HEK293 (cell line): ENCODE measurements at regions not wholly inside any gene's neighbourhood (a gene's known extent, or its start where the extent isn't known, plus 50 kb on each side); places are given as distances from the start of the nearest gene placed in this dataset.

Experiments
- CTCF ChIA-PET: fragments of 350-600 bp; formaldehyde crosslinking; extraction: SDS; loops from one replicate; lab custom pipeline; 2021; ENCODE audit warnings: antibody characterized with exemption; lab: Yijun Ruan, JAX
- POLR2A ChIA-PET: fragments of 300-600 bp; formaldehyde crosslinking; extraction: SDS; loops from one replicate; lab custom pipeline; 2020; ENCODE audit warnings: antibody characterized with exemption, inconsistent platforms; lab: Yijun Ruan, JAX
- H3K27ac ChIP-seq: fragments of 200-500 bp; sonication (Bioruptor generic); 2 replicates; pipeline ENCODE4 v1.5.1; 2014; ENCODE audit warnings: low read depth, low read length, control low read depth, inconsistent platforms; ENCODE audit errors: extremely low read depth
- H3K36me3 ChIP-seq, 2 experiments: fragments of 200-500 bp in 1 of 2; sonication (Bioruptor generic) in 1 of 2; 1 replicate in 1 of 2; 2 replicates in 1 of 2; pipeline ENCODE4 v1.5.1; 2014 to 2017; ENCODE audit warnings: inconsistent platforms in 2 of 2, low read length in 2 of 2; ENCODE audit not compliant: control insufficient read depth in 2 of 2, insufficient read depth in 1 of 2
- H3K4me1 ChIP-seq: fragments of 200-500 bp; sonication (Bioruptor generic); 2 replicates; pipeline ENCODE4 v1.5.1; 2014; ENCODE audit warnings: mild to moderate bottlenecking, low read length, inconsistent platforms; ENCODE audit not compliant: control insufficient read depth, insufficient read depth
- H3K4me3 ChIP-seq: 2 replicates; pipeline ENCODE4 v1.5.1; 2011; ENCODE audit warnings: low read depth, mild to moderate bottlenecking, control low read depth, low read length, moderate library complexity
- H3K9me3 ChIP-seq: fragments of 200-500 bp; sonication (Bioruptor generic); 2 replicates; pipeline ENCODE4 v1.5.1; 2014; ENCODE audit warnings: low read depth, low read length, inconsistent platforms; ENCODE audit not compliant: control insufficient read depth, insufficient read depth
- GLI2 ChIP-seq: fragments of 450-650 bp; formaldehyde crosslinking; IDR thresholded peaks from 2 replicates; pipeline ENCODE4; 2017; ENCODE audit warnings: missing biosample characterization, missing genetic modification characterization, low read depth, borderline replicate concordance
- SCRT2 ChIP-seq: fragments of 450-650 bp; formaldehyde crosslinking; IDR thresholded peaks from 2 replicates; pipeline ENCODE4 v1.5.1; 2016; ENCODE audit warnings: missing biosample characterization, missing genetic modification characterization
- SP3 ChIP-seq: fragments of 450-650 bp; formaldehyde crosslinking; IDR thresholded peaks from 2 replicates; pipeline ENCODE4 v1.5.1; 2016; ENCODE audit warnings: missing biosample characterization, missing genetic modification characterization
- TRIM28 ChIP-seq: IDR thresholded peaks from 2 replicates; pipeline ENCODE4 v1.6.1; 2011; ENCODE audit warnings: low read length, control low read depth, borderline replicate concordance
- ZBTB48 ChIP-seq: fragments of 450-650 bp; formaldehyde crosslinking; IDR thresholded peaks from 2 replicates; pipeline ENCODE4 v1.5.1; 2016; ENCODE audit warnings: missing biosample characterization, missing genetic modification characterization
- ZNF114 ChIP-seq: fragments of 450-650 bp; formaldehyde crosslinking; IDR thresholded peaks from 2 replicates; pipeline ENCODE4 v1.5.0; 2017; ENCODE audit warnings: missing biosample characterization, missing genetic modification characterization
- ZNF292 ChIP-seq: fragments of 450-650 bp; formaldehyde crosslinking; IDR thresholded peaks from 2 replicates; pipeline ENCODE4 v1.5.1; 2016; ENCODE audit warnings: low read depth, missing biosample characterization, missing genetic modification characterization, borderline replicate concordance
- ZNF341 ChIP-seq: fragments of 450-650 bp; formaldehyde crosslinking; IDR thresholded peaks from 2 replicates; pipeline ENCODE4; 2016; ENCODE audit warnings: low read depth, missing biosample characterization, missing genetic modification characterization
- ZNF654 ChIP-seq: fragments of 450-650 bp; formaldehyde crosslinking; IDR thresholded peaks from 2 replicates; pipeline ENCODE4 v1.5.1; 2016; ENCODE audit warnings: low read depth, missing biosample characterization, missing genetic modification characterization
- TF ChIP-seq, protein P1 (sequence below): IDR thresholded peaks from 2 replicates; pipeline ENCODE4 v1.6.1; 2011; ENCODE audit warnings: mild to moderate bottlenecking, low read depth, low read length, borderline replicate concordance
- TF ChIP-seq, protein P2 (sequence below): fragments of 450-650 bp; formaldehyde crosslinking; IDR thresholded peaks from 2 replicates; pipeline ENCODE4 v1.5.1; 2016; ENCODE audit warnings: missing biosample characterization, missing genetic modification characterization
- TF ChIP-seq, protein P3 (sequence below): fragments of 450-650 bp; formaldehyde crosslinking; IDR thresholded peaks from 2 replicates; pipeline ENCODE4 v1.5.1; 2016; ENCODE audit warnings: missing biosample characterization, missing genetic modification characterization
- TF ChIP-seq, protein P4 (sequence below): fragments of 450-650 bp; formaldehyde crosslinking; IDR thresholded peaks from 2 replicates; pipeline ENCODE4 v1.5.1; 2016; ENCODE audit warnings: missing biosample characterization, missing genetic modification characterization, borderline replicate concordance

DNA sequence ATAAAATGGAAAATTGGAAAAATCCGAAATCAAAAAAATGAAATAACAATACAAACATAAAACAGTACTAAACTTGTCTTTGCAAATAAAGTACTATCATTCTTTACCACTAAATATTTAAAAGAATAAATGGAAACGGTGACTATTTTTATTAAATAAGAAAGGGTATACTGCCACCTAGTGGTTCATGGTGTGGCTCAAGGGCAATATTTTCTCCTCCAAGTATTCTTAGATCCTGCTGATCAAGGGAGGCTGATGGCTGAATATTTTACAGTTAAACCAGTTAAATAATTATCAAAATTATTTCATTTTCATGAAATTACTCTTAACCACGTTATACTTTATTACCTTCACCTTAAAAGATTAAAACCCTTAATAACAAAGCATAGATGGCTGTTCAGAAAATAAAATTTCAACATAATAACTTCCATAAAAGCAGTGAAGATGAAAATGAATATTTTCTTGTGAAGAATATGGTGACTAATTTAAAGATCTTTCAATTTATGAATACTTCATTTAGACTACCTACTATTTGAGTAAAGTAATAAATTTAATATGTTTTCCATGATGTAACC lies 1793.9 kb downstream of the NCAM2 start:
- TF ChIP-seq GLI2 (no peak), ZNF654 (tag by site-specific recombination) (peak; percentile 22; the same call in 1 of the 2 replicates)
- TF ChIP-seq, all 188 proteins: peak for 1
- Histone ChIP-seq H3K36me3 (no peaks in the 10 kb centered on the region), H3K4me1 (no peaks in the 10 kb centered on the region), H3K27ac (no peak overlapping the region), H3K4me3 (no peak overlapping the region), H3K9me3 (no peaks in the 10 kb centered on the region; the same call in 1 of the 2 replicates)
- ChIA-PET CTCF (interaction anchor here (0.6 to 1.8 kb wide), 17 partner anchors 10 to 1792 kb away, joined by 3 to 9 read pairs (median 3); no protein-coding TSS in a partner anchor), POLR2A (no interaction called here)

DNA sequence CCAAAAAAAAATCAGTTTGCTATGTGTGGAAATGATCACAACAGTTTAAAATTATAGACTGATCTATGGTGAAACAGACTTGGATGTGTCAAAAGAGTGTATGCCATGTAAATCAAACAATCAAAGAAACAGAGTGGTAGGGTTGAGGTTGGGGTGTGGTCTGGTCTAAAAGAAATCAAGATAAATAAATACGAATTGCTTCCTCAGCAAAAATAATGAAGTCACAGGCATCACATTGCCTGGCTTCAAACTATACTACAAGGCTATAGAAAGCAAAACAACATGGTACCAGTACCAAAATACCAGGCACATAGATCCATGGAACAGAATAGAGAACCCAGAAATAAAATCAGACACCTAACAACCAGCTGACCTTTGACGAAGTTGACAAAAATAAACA lies 1796.9 kb downstream of the NCAM2 start:
- TF ChIP-seq ZBTB48 (no peak), SCRT2 (tag by site-specific recombination) (no peak), SP3 (tag by site-specific recombination) (no peak)
- TF ChIP-seq, protein P1, sequence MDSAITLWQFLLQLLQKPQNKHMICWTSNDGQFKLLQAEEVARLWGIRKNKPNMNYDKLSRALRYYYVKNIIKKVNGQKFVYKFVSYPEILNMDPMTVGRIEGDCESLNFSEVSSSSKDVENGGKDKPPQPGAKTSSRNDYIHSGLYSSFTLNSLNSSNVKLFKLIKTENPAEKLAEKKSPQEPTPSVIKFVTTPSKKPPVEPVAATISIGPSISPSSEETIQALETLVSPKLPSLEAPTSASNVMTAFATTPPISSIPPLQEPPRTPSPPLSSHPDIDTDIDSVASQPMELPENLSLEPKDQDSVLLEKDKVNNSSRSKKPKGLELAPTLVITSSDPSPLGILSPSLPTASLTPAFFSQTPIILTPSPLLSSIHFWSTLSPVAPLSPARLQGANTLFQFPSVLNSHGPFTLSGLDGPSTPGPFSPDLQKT, result no peak
- TF ChIP-seq, protein P2, sequence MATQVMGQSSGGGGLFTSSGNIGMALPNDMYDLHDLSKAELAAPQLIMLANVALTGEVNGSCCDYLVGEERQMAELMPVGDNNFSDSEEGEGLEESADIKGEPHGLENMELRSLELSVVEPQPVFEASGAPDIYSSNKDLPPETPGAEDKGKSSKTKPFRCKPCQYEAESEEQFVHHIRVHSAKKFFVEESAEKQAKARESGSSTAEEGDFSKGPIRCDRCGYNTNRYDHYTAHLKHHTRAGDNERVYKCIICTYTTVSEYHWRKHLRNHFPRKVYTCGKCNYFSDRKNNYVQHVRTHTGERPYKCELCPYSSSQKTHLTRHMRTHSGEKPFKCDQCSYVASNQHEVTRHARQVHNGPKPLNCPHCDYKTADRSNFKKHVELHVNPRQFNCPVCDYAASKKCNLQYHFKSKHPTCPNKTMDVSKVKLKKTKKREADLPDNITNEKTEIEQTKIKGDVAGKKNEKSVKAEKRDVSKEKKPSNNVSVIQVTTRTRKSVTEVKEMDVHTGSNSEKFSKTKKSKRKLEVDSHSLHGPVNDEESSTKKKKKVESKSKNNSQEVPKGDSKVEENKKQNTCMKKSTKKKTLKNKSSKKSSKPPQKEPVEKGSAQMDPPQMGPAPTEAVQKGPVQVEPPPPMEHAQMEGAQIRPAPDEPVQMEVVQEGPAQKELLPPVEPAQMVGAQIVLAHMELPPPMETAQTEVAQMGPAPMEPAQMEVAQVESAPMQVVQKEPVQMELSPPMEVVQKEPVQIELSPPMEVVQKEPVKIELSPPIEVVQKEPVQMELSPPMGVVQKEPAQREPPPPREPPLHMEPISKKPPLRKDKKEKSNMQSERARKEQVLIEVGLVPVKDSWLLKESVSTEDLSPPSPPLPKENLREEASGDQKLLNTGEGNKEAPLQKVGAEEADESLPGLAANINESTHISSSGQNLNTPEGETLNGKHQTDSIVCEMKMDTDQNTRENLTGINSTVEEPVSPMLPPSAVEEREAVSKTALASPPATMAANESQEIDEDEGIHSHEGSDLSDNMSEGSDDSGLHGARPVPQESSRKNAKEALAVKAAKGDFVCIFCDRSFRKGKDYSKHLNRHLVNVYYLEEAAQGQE (tag by site-specific recombination), result no peak
- ChIA-PET POLR2A (no interaction called here), CTCF (no interaction called here)
- Histone ChIP-seq H3K9me3 (no peaks in the 10 kb centered on the region; the same call in 1 of the 2 replicates), H3K4me1 (no peaks in the 10 kb centered on the region), H3K4me3 (no peak overlapping the region), H3K27ac (no peak overlapping the region), H3K36me3 (no peaks in the 10 kb centered on the region)

DNA sequence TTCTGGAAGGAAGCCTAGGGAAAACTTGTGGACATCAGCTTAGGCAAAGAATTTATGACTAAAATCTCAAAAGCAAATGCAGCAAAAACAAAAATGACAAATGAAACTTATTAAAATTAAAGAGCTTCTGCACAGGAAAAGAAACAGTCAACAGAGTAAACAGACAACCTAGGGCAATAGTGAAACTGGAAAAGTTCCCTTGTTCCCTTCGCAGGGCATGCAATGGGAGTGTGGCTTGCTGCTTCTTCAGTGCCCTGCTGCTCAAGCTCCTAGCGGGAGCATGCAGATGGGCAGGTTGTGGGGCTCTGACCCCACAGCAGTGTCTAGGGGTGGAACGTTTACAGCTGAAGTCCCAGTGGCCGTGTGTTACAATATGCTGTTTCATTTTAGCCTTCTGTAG lies 1797.4 kb downstream of the NCAM2 start:
- no peak for TF ChIP-seq ZNF292
- TF ChIP-seq, protein P3, sequence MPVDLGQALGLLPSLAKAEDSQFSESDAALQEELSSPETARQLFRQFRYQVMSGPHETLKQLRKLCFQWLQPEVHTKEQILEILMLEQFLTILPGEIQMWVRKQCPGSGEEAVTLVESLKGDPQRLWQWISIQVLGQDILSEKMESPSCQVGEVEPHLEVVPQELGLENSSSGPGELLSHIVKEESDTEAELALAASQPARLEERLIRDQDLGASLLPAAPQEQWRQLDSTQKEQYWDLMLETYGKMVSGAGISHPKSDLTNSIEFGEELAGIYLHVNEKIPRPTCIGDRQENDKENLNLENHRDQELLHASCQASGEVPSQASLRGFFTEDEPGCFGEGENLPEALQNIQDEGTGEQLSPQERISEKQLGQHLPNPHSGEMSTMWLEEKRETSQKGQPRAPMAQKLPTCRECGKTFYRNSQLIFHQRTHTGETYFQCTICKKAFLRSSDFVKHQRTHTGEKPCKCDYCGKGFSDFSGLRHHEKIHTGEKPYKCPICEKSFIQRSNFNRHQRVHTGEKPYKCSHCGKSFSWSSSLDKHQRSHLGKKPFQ (tag by site-specific recombination), result no peak
- no peak overlapping the region for H3K4me3 ChIP-seq
- POLR2A ChIA-PET, result no interaction called here
- no peaks in the 10 kb centered on the region for H3K36me3 ChIP-seq
- no peaks in the 10 kb centered on the region; the same call in 1 of the 2 replicates for H3K9me3 ChIP-seq
- no peak overlapping the region for H3K27ac ChIP-seq
- H3K4me1 ChIP-seq, result no peaks in the 10 kb centered on the region
- CTCF ChIA-PET, result no interaction called here

DNA sequence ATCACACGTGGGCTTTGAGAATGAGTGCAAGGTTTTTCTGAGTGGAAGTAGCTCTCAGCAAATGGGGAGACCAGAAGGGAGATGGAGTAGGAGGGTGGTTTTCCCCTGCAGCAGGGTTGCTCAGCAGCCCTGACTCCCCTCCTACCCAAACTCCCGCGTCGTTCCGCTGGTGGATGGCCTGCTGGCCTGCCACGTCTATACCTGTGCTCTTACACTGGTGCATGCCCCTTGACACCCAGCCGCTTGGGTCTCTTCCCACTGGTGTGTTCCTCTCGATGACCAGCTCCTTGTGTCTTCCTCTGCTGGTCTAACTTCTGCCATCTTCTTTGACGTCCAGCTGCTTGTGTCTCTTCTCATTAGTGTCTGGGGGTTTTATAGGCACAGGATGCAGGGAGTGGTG lies 1797.9 kb downstream of the NCAM2 start:
- Histone ChIP-seq H3K4me1 (no peaks in the 10 kb centered on the region), H3K27ac (no peak overlapping the region), H3K4me3 (no peak overlapping the region), H3K36me3 (no peaks in the 10 kb centered on the region), H3K9me3 (no peaks in the 10 kb centered on the region; the same call in 1 of the 2 replicates)
- ChIA-PET POLR2A (no interaction called here), CTCF (no interaction called here)
- TF ChIP-seq ZNF341 (no peak), ZNF114 (no peak), TRIM28 (no peak)
- TF ChIP-seq, protein P4, sequence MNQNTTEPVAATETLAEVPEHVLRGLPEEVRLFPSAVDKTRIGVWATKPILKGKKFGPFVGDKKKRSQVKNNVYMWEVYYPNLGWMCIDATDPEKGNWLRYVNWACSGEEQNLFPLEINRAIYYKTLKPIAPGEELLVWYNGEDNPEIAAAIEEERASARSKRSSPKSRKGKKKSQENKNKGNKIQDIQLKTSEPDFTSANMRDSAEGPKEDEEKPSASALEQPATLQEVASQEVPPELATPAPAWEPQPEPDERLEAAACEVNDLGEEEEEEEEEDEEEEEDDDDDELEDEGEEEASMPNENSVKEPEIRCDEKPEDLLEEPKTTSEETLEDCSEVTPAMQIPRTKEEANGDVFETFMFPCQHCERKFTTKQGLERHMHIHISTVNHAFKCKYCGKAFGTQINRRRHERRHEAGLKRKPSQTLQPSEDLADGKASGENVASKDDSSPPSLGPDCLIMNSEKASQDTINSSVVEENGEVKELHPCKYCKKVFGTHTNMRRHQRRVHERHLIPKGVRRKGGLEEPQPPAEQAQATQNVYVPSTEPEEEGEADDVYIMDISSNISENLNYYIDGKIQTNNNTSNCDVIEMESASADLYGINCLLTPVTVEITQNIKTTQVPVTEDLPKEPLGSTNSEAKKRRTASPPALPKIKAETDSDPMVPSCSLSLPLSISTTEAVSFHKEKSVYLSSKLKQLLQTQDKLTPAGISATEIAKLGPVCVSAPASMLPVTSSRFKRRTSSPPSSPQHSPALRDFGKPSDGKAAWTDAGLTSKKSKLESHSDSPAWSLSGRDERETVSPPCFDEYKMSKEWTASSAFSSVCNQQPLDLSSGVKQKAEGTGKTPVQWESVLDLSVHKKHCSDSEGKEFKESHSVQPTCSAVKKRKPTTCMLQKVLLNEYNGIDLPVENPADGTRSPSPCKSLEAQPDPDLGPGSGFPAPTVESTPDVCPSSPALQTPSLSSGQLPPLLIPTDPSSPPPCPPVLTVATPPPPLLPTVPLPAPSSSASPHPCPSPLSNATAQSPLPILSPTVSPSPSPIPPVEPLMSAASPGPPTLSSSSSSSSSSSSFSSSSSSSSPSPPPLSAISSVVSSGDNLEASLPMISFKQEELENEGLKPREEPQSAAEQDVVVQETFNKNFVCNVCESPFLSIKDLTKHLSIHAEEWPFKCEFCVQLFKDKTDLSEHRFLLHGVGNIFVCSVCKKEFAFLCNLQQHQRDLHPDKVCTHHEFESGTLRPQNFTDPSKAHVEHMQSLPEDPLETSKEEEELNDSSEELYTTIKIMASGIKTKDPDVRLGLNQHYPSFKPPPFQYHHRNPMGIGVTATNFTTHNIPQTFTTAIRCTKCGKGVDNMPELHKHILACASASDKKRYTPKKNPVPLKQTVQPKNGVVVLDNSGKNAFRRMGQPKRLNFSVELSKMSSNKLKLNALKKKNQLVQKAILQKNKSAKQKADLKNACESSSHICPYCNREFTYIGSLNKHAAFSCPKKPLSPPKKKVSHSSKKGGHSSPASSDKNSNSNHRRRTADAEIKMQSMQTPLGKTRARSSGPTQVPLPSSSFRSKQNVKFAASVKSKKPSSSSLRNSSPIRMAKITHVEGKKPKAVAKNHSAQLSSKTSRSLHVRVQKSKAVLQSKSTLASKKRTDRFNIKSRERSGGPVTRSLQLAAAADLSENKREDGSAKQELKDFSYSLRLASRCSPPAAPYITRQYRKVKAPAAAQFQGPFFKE (tag by site-specific recombination), result no peak
- TF ChIP-seq, protein P1, result no peak
